H1 (cell line): ENCODE measurements at regions not wholly inside any gene's neighbourhood (a gene's known extent, or its start where the extent isn't known, plus 50 kb on each side); places are given as distances from the start of the nearest gene placed in this dataset.

Experiments used
- CTCF ChIA-PET: fragments of 300-600 bp; sonication (Branson Sonifier 250); formaldehyde crosslinking; loops from one replicate; lab custom pipeline; 2021; ENCODE audit not compliant: partially characterized antibody; lab: Charles Lee
- POLR2A ChIA-PET: fragments of 300-600 bp; sonication (Branson Sonifier 250); formaldehyde crosslinking; loops from one replicate; lab custom pipeline; 2021; ENCODE audit warnings: inconsistent platforms; ENCODE audit not compliant: partially characterized antibody; lab: Charles Lee
- DNase-seq, 2 experiments: peaks; one replicate each; pipeline versions ENCODE4 v3.0.0 to v3.0.0-alpha.2; 2010 to 2022; ENCODE audit warnings: low spot score in 2 of 2, low read depth in 1 of 2, mixed read lengths in 1 of 2
- FAIRE-seq: peaks from 2 replicates; lab custom pipeline; 2011; peaks lifted over from hg19 to GRCh38; lab: Jason Lieb, UNC
- H2AFZ ChIP-seq: 2 replicates; pipeline ENCODE4 v1.8.1; 2012; ENCODE audit warnings: low read length, inconsistent platforms
- H2AK5ac ChIP-seq: 2 replicates; pipeline ENCODE4 v1.6.1; 2013; ENCODE audit warnings: low read depth, low read length
- H2BK120ac ChIP-seq: replicated peaks from 2 replicates; pipeline ENCODE3; 2013; ENCODE audit warnings: low read depth, low read length, inconsistent platforms
- H2BK12ac ChIP-seq: 2 replicates; pipeline ENCODE4 v1.6.1; 2013; ENCODE audit warnings: low read depth, low read length
- H2BK15ac ChIP-seq: 2 replicates; pipeline ENCODE4 v1.6.1; 2013; ENCODE audit warnings: low read length
- H2BK20ac ChIP-seq: 2 replicates; pipeline ENCODE4 v1.6.1; 2013; ENCODE audit warnings: low read length
- H2BK5ac ChIP-seq: 2 replicates; pipeline ENCODE4 v1.6.1; 2013; ENCODE audit warnings: low read depth, low read length
- H3K14ac ChIP-seq: 2 replicates; pipeline ENCODE4 v1.6.1; 2013; ENCODE audit warnings: inconsistent platforms; ENCODE audit not compliant: insufficient read length
- H3K18ac ChIP-seq: 2 replicates; pipeline ENCODE4 v1.6.1; 2013; ENCODE audit warnings: low read length; ENCODE audit errors: extremely low read depth
- H3K23ac ChIP-seq: 2 replicates; pipeline ENCODE4 v1.6.1; 2013; ENCODE audit warnings: inconsistent platforms; ENCODE audit not compliant: insufficient read length
- H3K23me2 ChIP-seq: 2 replicates; pipeline ENCODE4 v1.6.1; 2013; ENCODE audit warnings: low read depth, low read length
- H3K27ac ChIP-seq: 2 replicates; pipeline ENCODE4 v1.6.1; 2011; ENCODE audit warnings: low read depth, low read length, inconsistent platforms
- H3K27me3 ChIP-seq, 4 experiments: replicated peaks in 1 of 4; 1 replicate in 1 of 4; 2 replicates in 3 of 4; pipeline versions ENCODE4 v1.6.1 to v1.8.1; 2011 to 2013; ENCODE audit warnings: low read length in 3 of 4, mild to moderate bottlenecking in 3 of 4, inconsistent platforms in 2 of 4, mixed read lengths in 2 of 4, moderate library complexity in 1 of 4; ENCODE audit not compliant: control insufficient read depth in 3 of 4, insufficient read depth in 3 of 4; ENCODE audit errors: extremely low read depth in 1 of 4
- H3K36me3 ChIP-seq, 4 experiments: 2 replicates each; pipeline versions ENCODE4 v1.6.1 to v1.8.1; 2011 to 2013; ENCODE audit warnings: mild to moderate bottlenecking in 4 of 4, low read length in 3 of 4, moderate library complexity in 2 of 4, control low read depth in 1 of 4, inconsistent platforms in 1 of 4; ENCODE audit not compliant: insufficient read depth in 4 of 4, control insufficient read depth in 2 of 4
- H3K4ac ChIP-seq: replicated peaks from 2 replicates; pipeline ENCODE3; 2013; ENCODE audit warnings: low read length, low read depth, mixed read lengths, inconsistent platforms; ENCODE audit not compliant: insufficient read length
- H3K4me1 ChIP-seq, 4 experiments: replicated peaks in 1 of 4; 1 replicate in 1 of 4; 2 replicates in 3 of 4; pipeline versions ENCODE4 v1.6.1 to v1.8.1; 2011 to 2013; ENCODE audit warnings: low read length in 3 of 4, inconsistent platforms in 2 of 4, mixed read lengths in 1 of 4; ENCODE audit not compliant: insufficient read depth in 4 of 4, control insufficient read depth in 3 of 4
- H3K4me2 ChIP-seq, 2 experiments: 2 replicates each; pipeline versions ENCODE4 v1.6.1 to v1.8.1; 2011 to 2013; ENCODE audit warnings: low read depth in 2 of 2, low read length in 2 of 2, control low read depth in 1 of 2, inconsistent platforms in 1 of 2, mild to moderate bottlenecking in 1 of 2; ENCODE audit not compliant: insufficient read depth in 1 of 2
- H3K4me3 ChIP-seq, 4 experiments: fragments of 200-600, 300-600 bp in 1 of 4; sonication (generic), shearing (Covaris generic), sonication (Bioruptor Twin) in 1 of 4; 2 replicates each; pipeline versions ENCODE4 v1.5.1 to v1.8.1; 2011 to 2016; ENCODE audit warnings: low read length in 4 of 4, low read depth in 3 of 4, control low read depth in 2 of 4, inconsistent platforms in 2 of 4, mild to moderate bottlenecking in 2 of 4, mixed read lengths in 1 of 4, moderate library complexity in 1 of 4; ENCODE audit not compliant: insufficient read depth in 2 of 4; ENCODE audit errors: extremely low read depth in 1 of 4
- H3K56ac ChIP-seq: replicated peaks from 2 replicates; pipeline ENCODE3; 2013; ENCODE audit warnings: low read depth, mild to moderate bottlenecking, mixed read lengths, low read length, inconsistent platforms; ENCODE audit not compliant: insufficient read length
- H3K79me1 ChIP-seq: 2 replicates; pipeline ENCODE4 v1.6.1; 2013; ENCODE audit warnings: low read depth, low read length, control low read depth
- H3K79me2 ChIP-seq, 2 experiments: 2 replicates each; pipeline versions ENCODE4 v1.6.1 to v1.8.1; 2012 to 2013; ENCODE audit warnings: low read length in 2 of 2, mild to moderate bottlenecking in 2 of 2, inconsistent platforms in 1 of 2; ENCODE audit not compliant: insufficient read depth in 2 of 2, control insufficient read depth in 1 of 2
- H3K9ac ChIP-seq, 4 experiments: replicated peaks in 1 of 4; 1 replicate in 1 of 4; 2 replicates in 3 of 4; pipeline versions ENCODE4 v1.6.1 to v1.8.1; 2011 to 2013; ENCODE audit warnings: low read depth in 3 of 4, low read length in 3 of 4, control low read depth in 2 of 4, mild to moderate bottlenecking in 2 of 4, moderate library complexity in 2 of 4, inconsistent platforms in 1 of 4; ENCODE audit errors: extremely low read depth in 1 of 4
- H3K9me3 ChIP-seq, 2 experiments: 2 replicates each; pipeline versions ENCODE4 v1.6.1 to v1.8.1; 2012 to 2013; ENCODE audit warnings: mild to moderate bottlenecking in 2 of 2, moderate library complexity in 2 of 2, control low read depth in 1 of 2, inconsistent platforms in 1 of 2, low read depth in 1 of 2, low read length in 1 of 2, mixed read lengths in 1 of 2; ENCODE audit not compliant: insufficient read depth in 2 of 2
- H4K20me1 ChIP-seq, 2 experiments: replicated peaks in 1 of 2; 2 replicates each; pipeline versions ENCODE3 to v1.8.1; 2011 to 2013; ENCODE audit warnings: inconsistent platforms in 2 of 2, low read length in 2 of 2, mild to moderate bottlenecking in 1 of 2; ENCODE audit not compliant: insufficient read depth in 2 of 2, control insufficient read depth in 1 of 2
- H4K5ac ChIP-seq: 2 replicates; pipeline ENCODE4 v1.6.1; 2013; ENCODE audit warnings: low read length, low read depth, mixed read lengths, inconsistent platforms; ENCODE audit not compliant: insufficient read length
- H4K8ac ChIP-seq: 2 replicates; pipeline ENCODE4 v1.8.0; 2013; ENCODE audit warnings: mild to moderate bottlenecking, moderate library complexity, low read length, inconsistent platforms; ENCODE audit not compliant: insufficient read depth; ENCODE audit errors: extremely low read depth
- H4K91ac ChIP-seq: replicated peaks from 2 replicates; pipeline ENCODE3; 2013; ENCODE audit warnings: low read length, mixed read lengths, inconsistent platforms; ENCODE audit not compliant: insufficient read length
- BACH1 ChIP-seq: IDR thresholded peaks from 2 replicates; pipeline ENCODE4 v1.6.1; 2012; ENCODE audit warnings: low read length, improper control_type of control experiment
- CBX5 ChIP-seq: fragments of 300-800, 300-1000 bp; sonication (generic); IDR thresholded peaks from 2 replicates; pipeline ENCODE4 v1.7.1; 2016; ENCODE audit warnings: antibody characterized with exemption, low read length, low read depth
- EP300 ChIP-seq, 2 experiments: IDR thresholded peaks; 1 replicate in 1 of 2; 2 replicates in 1 of 2; pipeline ENCODE4 v1.6.1; 2011 to 2012; ENCODE audit warnings: low read depth in 2 of 2, low read length in 2 of 2, mild to moderate bottlenecking in 2 of 2, borderline replicate concordance in 1 of 2, inconsistent platforms in 1 of 2, moderate library complexity in 1 of 2
- FOSL1 ChIP-seq: IDR thresholded peaks from 2 replicates; pipeline ENCODE4 v1.6.1; 2011; ENCODE audit warnings: mild to moderate bottlenecking, low read depth, low read length, moderate library complexity; ENCODE audit not compliant: insufficient read depth
- HDAC6 ChIP-seq: IDR thresholded peaks from one replicate; pipeline ENCODE4 v1.7.1; 2012; ENCODE audit warnings: low read depth, mild to moderate bottlenecking, inconsistent platforms, low read length, moderate library complexity
- JUND ChIP-seq: IDR thresholded peaks from 2 replicates; pipeline ENCODE4 v1.6.1; 2011; ENCODE audit warnings: mild to moderate bottlenecking, improper control_type of control experiment, low read length
- POLR2A ChIP-seq, 2 experiments: IDR thresholded peaks; 1 replicate in 1 of 2; 2 replicates in 1 of 2; pipeline ENCODE4 v1.6.1; 2011; ENCODE audit warnings: low read depth in 2 of 2, low read length in 2 of 2, mild to moderate bottlenecking in 2 of 2; ENCODE audit errors: control extremely low read depth in 1 of 2
- SP1 ChIP-seq: IDR thresholded peaks from 2 replicates; pipeline ENCODE4 v1.6.1; 2011; ENCODE audit warnings: low read depth, low read length
- TF ChIP-seq, protein P1 (sequence below): IDR thresholded peaks from 2 replicates; pipeline ENCODE4 v1.6.1; 2012; ENCODE audit warnings: inconsistent platforms

- FAIRE-seq: peak; percentile 94
- H3K4me1 ChIP-seq: peaks cover 5 to 26% (median 17%) of the 10 kb centered on the region in 4 experiments; a peak in 6 of 7 replicates
- no peak overlapping the region for H3K4ac ChIP-seq
- no peak overlapping the region for H3K14ac ChIP-seq
- H3K79me2 ChIP-seq: no peaks in the 10 kb centered on the region
- peaks cover 3 to 9% of the 10 kb centered on the region in 2 experiments; a peak in 2 of 4 replicates for H3K9me3 ChIP-seq
- no peak overlapping the region for H4K8ac ChIP-seq
- peak overlapping the region; percentile 84; the same call in 1 of the 2 replicates for H3K18ac ChIP-seq
- H4K20me1 ChIP-seq: no peaks in the 10 kb centered on the region
- H2AFZ ChIP-seq: no peak overlapping the region
- no peak overlapping the region for H2BK15ac ChIP-seq
- no peak overlapping the region for H3K9ac ChIP-seq
- no peaks in the 10 kb centered on the region for H3K23me2 ChIP-seq
- H3K27me3 ChIP-seq: no peaks in the 10 kb centered on the region
- H3K27ac ChIP-seq: peak overlapping the region; percentile 93; the same call in 1 of the 2 replicates
- CTCF ChIA-PET: interaction anchor here (0.6 to 1.2 kb wide), 3 partner anchors 118 to 753 kb away, joined by 3 to 5 read pairs (median 3); no protein-coding TSS in a partner anchor
- H4K5ac ChIP-seq: no peak overlapping the region
- peaks cover 0 to 2% (median 0%) of the 10 kb centered on the region in 4 experiments; a peak in 1 of 8 replicates for H3K36me3 ChIP-seq
- H2BK5ac ChIP-seq: peak overlapping the region; percentile 77; the same call in 1 of the 2 replicates
- POLR2A ChIA-PET: no interaction called here
- H2BK20ac ChIP-seq: peak overlapping the region; percentile 49; the same call in 1 of the 2 replicates
- no peak overlapping the region for H2BK120ac ChIP-seq
- H3K4me2 ChIP-seq: peak overlapping the region; percentile 40 to 53
- peak overlapping the region; percentile 83 for H4K91ac ChIP-seq
- H2BK12ac ChIP-seq: peak overlapping the region; percentile 91
- H3K56ac ChIP-seq: no peak overlapping the region
- H3K79me1 ChIP-seq: no peaks in the 10 kb centered on the region
- peak in 1 of 2 experiments; percentile 56 for DNase-seq
- H3K23ac ChIP-seq: no peak overlapping the region
- peak overlapping the region in 1 of 4 experiments; percentile 29; a peak in 1 of 8 replicates for H3K4me3 ChIP-seq
- 0 out of 2 replicates have a peak overlapping the region, but pooled peaks have one; percentile 5 for H2AK5ac ChIP-seq
- no peak for TF ChIP-seq HDAC6
- no peak for TF ChIP-seq CBX5
- TF ChIP-seq POLR2A (IDR thresholded peaks at IDR 0.05; ENCODE audit: control extremely low read depth in 1 of 2, low read depth in 2 of 2, low read length in 2 of 2): peak in 1 of 2 experiments; percentile 33; a peak in 1 of 3 replicates
- TF ChIP-seq, protein P1, sequence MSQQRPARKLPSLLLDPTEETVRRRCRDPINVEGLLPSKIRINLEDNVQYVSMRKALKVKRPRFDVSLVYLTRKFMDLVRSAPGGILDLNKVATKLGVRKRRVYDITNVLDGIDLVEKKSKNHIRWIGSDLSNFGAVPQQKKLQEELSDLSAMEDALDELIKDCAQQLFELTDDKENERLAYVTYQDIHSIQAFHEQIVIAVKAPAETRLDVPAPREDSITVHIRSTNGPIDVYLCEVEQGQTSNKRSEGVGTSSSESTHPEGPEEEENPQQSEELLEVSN: 0 out of 2 replicates have a peak, but pooled peaks have one; percentile 13
- 0 out of 2 replicates have a peak, but pooled peaks have one; percentile 39 for TF ChIP-seq JUND
- peak in 1 of 2 experiments; percentile 48; a peak in 1 of 3 replicates for TF ChIP-seq EP300 (IDR thresholded peaks at IDR 0.05; ENCODE audit: borderline replicate concordance in 1 of 2, low read depth in 2 of 2, low read length in 2 of 2)
- no peak for TF ChIP-seq BACH1
- TF ChIP-seq SP1: 0 out of 2 replicates have a peak, but pooled peaks have one; percentile 47
- TF ChIP-seq FOSL1: no peak
Measured at GRCh38 chr17:68732301-68732749, 131.2 kb upstream of the FAM20A start.
